Umbilical cord (tissue), 1 donor: ENCODE measurements at regions not wholly inside any gene's neighbourhood (a gene's known extent, or its start where the extent isn't known, plus 50 kb on each side); places are given as distances from the start of the nearest gene placed in this dataset.

Experiments
- DNase-seq: peaks from one replicate; pipeline ENCODE4 v3.0.0-alpha.2; 2015; ENCODE audit warnings: low spot score

- no peak for DNase-seq
Observed at GRCh38 chr13:62704875-62705274, 1289.2 kb upstream of the PCDH20 start.

- DNase-seq: no peak
Observed at GRCh38 chr13:62702502-62702901, 1286.9 kb upstream of the PCDH20 start.

- no peak for DNase-seq
Observed at GRCh38 chr13:62697701-62698100, 1282.1 kb upstream of the PCDH20 start.

- no peak for DNase-seq
Observed at GRCh38 chr13:62696490-62696889, 1280.8 kb upstream of the PCDH20 start.

GRCh38 chr13:62687732-62688131, 1272.1 kb upstream of the PCDH20 start:
- no peak for DNase-seq

- DNase-seq: no peak
Observed at GRCh38 chr13:62684359-62684758, 1268.7 kb upstream of the PCDH20 start.

GRCh38 chr13:62682788-62683187, 1267.1 kb upstream of the PCDH20 start:
- DNase-seq: no peak

- DNase-seq: no peak
Observed at GRCh38 chr13:62678039-62678438, 1262.4 kb upstream of the PCDH20 start.

GRCh38 chr13:62663767-62664166, 1248.1 kb upstream of the PCDH20 start:
- DNase-seq: no peak

GRCh38 chr13:62659365-62659764, 1243.7 kb upstream of the PCDH20 start:
- DNase-seq: no peak

GRCh38 chr13:62653371-62653770, 1237.7 kb upstream of the PCDH20 start:
- DNase-seq: no peak

GRCh38 chr13:62643799-62644524, 1228.3 kb upstream of the PCDH20 start:
- no peak for DNase-seq

GRCh38 chr13:62643007-62643483, 1227.4 kb upstream of the PCDH20 start:
- peak; percentile 1 for DNase-seq

- no peak for DNase-seq
Observed at GRCh38 chr13:62635161-62635560, 1219.5 kb upstream of the PCDH20 start.

GRCh38 chr13:62633448-62633847, 1217.8 kb upstream of the PCDH20 start:
- no peak for DNase-seq

- peak; percentile 48 for DNase-seq
Observed at GRCh38 chr13:62631619-62632018, 1216.0 kb upstream of the PCDH20 start.

- no peak for DNase-seq
Observed at GRCh38 chr13:62631124-62631523, 1215.5 kb upstream of the PCDH20 start.

GRCh38 chr13:62629618-62630017, 1214.0 kb upstream of the PCDH20 start:
- DNase-seq: no peak

- DNase-seq: no peak
Observed at GRCh38 chr13:62627226-62627625, 1211.6 kb upstream of the PCDH20 start.

- DNase-seq: no peak
Observed at GRCh38 chr13:62626771-62627170, 1211.1 kb upstream of the PCDH20 start.

- no peak for DNase-seq
Observed at GRCh38 chr13:62625214-62625881, 1209.7 kb upstream of the PCDH20 start.

- DNase-seq: no peak
Observed at GRCh38 chr13:62613819-62614218, 1198.2 kb upstream of the PCDH20 start.

- no peak for DNase-seq
Observed at GRCh38 chr13:62611343-62611742, 1195.7 kb upstream of the PCDH20 start.
